HG03442 (cell line): ENCODE measurements at regions not wholly inside any gene's neighbourhood (a gene's known extent, or its start where the extent isn't known, plus 50 kb on each side); places are given as distances from the start of the nearest gene placed in this dataset.
"Not testable (repeated sequence)": the region's sequence is repeated elsewhere in the genome, so short reads cannot be mapped to it uniquely, and the experiment has no call there.

Source experiments
- ATAC-seq: cut with Tn5 transposase; IDR thresholded peaks from one replicate; pipeline ENCODE4 v1.9.1; 2021; ENCODE audit warnings: mild to moderate bottlenecking, moderate library complexity; ENCODE audit not compliant: unreplicated experiment

DNA sequence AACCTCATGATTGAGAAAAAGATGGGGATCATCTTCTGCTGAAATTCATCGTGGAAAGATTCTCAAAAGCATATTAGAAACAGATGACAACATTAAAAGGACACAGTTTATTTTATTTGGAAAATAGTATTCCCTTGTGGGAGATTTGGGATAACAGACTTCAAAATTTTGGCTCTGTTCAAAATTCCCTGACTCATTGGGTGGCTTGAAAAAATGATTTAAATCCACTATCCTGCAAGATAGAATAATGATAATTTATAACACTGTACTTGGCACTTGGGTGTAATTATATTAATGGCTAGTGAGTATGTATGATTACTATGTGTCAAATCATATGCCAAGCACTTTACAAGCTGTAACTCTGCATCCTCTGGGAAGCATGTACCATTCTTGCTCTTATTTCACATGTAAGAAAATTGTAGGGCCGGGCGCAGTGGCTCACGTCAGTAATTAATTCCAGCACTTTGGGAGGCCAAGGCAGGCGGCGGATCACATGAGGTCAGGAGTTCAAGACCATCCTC, 128.8 kb downstream of the LMNTD1 start:
- no peak for ATAC-seq

GRCh38 chr12:25423355-25424050, 129.6 kb downstream of the LMNTD1 start:
- ATAC-seq = no peak

- ATAC-seq = no peak
These were observed 130.8 kb downstream of the LMNTD1 start for GRCh38 chr12:25422241-25422640.

DNA sequence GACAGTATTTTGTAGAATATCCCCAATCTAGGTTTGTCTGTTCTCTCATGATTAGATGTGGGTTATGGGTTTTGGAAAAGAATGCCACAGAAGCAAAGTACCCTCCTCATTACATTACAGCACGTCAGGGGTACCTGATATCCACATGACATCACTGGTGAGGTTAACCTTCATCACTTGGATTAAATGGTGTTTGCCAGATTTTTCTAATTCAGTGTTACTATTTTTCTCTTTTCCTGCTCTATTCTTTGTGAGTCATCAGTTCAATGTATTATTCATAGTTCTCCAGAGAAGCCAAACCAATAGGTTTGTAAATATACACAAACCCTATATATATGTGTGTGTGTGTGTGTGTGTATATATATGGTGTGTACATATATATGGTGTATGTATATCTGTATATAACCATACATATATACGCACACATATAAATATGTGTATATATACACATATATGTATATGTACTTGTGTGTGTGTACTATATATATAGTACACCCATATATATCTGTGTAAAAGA, 131.4 kb downstream of the LMNTD1 start:
- no peak for ATAC-seq

DNA sequence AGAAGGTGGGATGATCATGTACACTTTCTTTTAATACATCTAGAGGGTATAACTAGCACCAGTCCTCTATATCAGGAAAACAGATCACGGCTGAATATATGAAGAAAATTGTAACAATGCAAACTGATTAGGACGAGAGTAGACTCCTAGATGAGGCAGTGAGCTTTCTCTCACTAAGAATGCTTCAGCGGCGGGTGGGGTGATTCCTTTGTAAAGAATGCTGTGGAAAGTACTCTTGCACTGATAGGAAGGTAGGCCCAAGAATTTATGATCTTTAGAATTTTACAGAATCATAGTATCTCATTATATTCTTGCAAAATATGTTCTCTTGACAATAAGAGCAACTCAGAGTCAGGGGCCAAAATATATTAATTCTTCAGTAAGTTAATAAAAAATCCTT, 133.0 kb downstream of the LMNTD1 start:
- no peak for ATAC-seq

DNA sequence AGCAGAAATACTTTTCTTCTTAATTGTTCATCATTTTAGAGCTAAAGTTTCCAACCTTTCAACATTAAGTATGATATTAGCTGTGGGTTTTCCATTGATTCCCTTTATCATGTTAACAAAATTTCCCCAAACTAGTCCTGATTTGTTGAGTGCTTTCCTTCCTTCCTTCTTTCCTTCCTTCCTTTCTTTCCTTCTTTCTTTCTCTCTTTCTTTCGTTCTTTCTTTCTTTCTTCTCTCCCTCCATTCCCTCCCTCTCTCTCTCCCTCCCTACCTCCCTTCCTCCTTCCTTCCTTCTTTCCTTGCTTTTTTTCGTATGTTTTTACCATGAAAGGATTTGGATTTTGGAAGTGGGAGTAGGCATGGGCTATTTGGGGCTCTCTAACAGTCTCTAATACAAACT, 133.5 kb downstream of the LMNTD1 start:
- ATAC-seq = no peak

DNA sequence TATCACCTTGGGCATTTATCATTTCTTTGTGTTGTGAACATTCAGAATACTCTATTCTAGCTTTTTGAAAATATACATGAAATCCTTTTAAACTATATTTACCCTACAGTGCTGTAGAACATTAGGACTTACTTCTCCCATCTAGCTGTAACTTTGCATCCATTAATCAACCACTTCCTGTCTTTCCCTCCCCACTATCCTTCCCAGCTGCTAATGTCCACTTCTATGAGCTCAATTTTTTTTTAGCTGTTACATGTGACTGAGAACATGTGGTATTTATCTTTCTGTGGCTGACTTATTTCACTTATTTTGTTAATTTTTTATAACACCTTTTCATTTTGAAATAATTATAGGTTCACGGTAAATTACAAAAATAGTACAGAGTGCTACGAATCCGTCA, 136.0 kb downstream of the LMNTD1 start:
- ATAC-seq = no peak

DNA sequence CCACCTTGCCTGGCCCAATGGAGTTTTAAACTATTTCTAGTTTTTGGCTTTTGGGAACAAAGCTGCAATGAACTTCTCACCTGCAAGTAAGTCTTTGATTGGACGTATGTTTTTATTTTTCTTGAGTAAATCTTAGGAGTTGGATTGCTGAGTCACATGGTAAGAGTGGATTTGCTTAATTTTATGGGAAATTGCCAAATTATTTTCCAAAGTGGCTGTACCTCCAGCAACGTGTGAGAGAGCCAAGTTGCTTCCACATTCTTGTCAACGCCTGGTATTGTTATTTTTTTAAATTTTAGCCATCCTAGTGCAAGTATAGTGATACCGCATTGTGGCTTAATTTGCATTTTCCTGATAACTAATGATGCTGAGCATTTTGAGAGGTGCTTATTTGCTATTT, 136.6 kb downstream of the LMNTD1 start:
- no peak for ATAC-seq

- ATAC-seq = no peak
These were observed 138.1 kb downstream of the LMNTD1 start for GRCh38 chr12:25415004-25415403.

- ATAC-seq = no peak
These were observed 140.3 kb downstream of the LMNTD1 start for GRCh38 chr12:25412735-25413134.

DNA sequence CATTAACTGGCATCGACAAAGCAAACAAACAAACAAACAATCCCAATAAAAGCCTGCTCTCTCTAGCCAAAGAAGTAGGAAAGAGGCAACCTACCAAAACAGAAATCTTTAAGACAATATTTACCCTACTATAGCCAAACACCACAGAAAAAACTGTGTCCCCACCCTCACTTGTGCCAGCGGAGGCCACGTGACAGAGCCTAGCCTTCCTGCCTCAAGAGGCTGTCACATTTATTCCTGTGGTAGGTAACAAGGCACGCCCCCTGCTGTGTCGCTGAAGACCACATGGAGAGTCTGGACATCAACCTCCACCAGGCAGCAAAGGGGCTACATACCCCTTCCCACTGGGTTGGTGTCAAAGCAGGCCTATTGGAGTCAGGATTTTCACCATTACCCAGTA, 148.1 kb downstream of the LMNTD1 start:
- ATAC-seq = no peak

DNA sequence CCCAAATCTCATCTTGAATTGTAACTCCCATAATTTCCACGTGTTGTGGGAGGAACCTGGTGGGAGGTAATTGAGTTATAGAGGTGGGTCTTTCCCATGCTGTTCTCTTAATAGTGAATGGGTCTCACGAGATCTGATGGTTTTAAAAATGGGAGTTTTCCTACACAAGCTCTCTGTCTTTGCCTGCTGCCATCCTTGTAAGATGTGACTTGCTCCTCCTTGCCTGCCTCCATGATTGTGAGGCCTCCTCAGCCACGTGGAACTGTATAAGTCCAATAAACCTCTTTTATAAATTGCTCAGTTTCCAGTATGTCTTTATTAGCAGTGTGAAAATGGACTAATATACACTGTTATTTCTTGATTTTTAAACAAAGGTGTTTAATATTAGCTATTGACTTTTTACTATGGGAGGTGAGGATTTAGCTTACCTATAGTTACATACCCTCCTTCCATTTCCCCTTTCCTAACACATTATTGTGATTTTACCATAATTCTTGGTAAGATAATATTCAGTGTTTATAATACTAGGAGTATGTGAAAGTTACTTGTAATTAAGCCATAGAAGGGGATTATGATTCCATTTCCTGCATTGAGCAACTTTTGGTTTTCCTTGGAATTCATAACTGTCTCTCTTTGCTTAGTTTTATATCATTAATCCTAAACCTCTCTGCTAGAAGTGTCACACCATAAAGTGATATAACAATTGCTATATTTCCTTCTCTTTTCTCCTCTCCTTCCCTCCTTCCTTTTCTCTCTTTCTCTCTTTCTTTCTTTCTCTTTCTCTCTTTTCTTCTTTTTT, 151.0 kb upstream of the KRAS start:
- no peak for ATAC-seq

DNA sequence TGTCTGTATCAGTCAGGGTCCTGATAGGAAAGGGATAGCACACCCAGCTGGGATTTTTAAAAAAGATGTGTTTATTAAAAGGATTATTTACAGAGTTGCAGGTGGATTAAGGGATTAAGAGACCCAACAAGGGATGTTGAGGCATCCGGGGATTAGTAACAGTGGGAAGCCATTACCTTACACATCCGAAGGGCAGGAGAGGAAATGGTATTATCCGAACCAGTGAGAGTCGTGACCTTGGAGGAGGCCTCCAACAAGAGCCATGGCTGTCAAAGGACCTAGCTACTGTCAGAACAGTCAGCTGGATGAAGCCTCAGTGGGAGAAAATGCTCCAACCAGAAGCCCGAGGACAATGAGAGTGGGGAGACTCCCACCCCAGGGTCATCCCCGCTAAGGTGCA, 146.3 kb upstream of the KRAS start:
- no peak for ATAC-seq

DNA sequence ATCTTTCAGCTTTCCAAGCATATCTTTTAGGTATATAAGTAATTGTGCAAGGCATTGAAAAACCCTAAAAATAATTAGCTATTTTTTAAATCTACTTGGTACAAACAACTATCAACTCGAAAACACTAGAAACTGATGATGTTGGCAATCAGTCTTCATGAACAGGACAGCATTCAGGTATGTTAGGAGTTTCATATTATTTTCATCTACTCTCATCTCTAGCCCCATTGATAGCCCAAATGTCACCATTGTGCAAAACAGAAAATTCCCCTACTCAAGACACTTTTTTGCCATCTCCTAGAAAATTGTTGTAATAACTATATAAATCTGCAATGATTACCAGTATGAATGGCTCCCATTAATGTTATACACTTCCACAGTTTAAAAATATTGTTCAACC, 144.5 kb upstream of the KRAS start:
- ATAC-seq = no peak

DNA sequence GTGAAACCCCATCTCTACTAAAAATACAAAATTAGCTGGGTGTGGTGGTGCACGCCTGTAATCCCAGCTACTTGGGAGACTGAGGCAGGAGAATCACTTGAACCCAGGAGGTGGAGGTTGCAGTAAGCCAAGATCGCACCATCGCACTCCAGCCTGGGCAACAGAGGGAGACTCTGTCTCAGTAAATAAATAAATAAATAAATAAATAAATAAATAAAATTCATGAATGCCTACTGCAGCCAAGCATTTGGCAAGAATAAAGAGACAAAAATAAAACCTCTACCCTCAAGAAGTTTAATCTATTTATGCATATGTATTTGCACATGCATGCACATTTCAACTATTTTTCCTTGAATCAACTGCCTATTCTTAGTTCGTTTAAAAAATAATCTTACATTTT, 144.0 kb upstream of the KRAS start:
- ATAC-seq = not testable (repeated sequence)

- no peak for ATAC-seq
These were observed 143.3 kb upstream of the KRAS start for GRCh38 chr12:25394025-25394424.

DNA sequence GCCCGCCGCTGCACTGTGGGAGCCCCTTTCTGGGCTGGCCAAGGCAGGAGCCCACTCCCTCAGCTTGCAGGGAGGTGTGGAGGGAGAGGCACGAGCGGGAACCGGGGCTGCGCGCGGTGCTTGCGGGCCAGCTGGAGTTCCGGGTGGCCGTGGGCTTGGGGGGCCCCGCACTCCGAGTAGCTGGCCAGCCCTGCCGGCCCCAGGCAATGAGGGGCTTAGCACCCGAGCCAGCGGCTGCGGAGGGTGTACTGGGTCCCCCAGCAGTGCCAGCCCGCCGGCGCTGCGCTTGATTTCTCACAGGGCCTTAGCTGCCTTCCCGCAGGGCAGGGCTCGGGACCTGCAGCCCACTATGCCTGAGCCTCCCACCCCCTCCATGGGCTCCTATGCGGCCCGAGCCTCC, 140.6 kb upstream of the KRAS start:
- ATAC-seq = not testable (repeated sequence)

DNA sequence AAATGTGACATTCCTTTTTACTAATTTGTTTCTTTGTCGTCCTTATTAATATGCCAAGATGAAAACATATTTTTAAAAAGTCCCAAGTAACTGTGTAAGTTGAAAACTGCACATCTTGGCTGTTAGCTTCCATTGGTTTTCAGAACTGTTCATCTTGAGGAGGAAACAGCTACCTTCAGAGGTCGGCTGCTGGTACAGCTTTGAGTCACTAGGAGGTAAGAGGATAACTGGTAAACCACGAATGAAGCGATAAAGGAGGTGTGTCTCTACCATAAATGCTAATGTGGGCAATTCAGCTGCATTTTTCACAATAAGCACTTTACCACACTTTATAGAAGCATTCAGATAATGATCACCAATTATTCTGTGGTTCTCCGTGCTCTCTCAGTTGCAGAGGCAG, 137.5 kb upstream of the KRAS start:
- no peak for ATAC-seq

DNA sequence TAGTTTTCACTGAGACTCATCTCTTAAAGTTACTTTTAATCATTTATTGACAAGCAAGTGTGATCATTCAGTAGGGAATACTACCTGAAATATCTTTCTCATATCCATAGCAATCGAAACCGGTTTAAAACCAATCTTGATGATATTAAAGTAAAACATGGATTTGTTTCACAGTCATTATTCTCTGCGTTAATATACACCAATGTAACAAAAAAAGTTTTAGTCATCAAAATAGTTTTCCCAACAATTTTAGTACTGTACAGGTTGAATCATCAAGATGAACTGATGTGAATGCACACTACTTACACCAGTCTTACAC, 137.0 kb upstream of the KRAS start:
- ATAC-seq = no peak

DNA sequence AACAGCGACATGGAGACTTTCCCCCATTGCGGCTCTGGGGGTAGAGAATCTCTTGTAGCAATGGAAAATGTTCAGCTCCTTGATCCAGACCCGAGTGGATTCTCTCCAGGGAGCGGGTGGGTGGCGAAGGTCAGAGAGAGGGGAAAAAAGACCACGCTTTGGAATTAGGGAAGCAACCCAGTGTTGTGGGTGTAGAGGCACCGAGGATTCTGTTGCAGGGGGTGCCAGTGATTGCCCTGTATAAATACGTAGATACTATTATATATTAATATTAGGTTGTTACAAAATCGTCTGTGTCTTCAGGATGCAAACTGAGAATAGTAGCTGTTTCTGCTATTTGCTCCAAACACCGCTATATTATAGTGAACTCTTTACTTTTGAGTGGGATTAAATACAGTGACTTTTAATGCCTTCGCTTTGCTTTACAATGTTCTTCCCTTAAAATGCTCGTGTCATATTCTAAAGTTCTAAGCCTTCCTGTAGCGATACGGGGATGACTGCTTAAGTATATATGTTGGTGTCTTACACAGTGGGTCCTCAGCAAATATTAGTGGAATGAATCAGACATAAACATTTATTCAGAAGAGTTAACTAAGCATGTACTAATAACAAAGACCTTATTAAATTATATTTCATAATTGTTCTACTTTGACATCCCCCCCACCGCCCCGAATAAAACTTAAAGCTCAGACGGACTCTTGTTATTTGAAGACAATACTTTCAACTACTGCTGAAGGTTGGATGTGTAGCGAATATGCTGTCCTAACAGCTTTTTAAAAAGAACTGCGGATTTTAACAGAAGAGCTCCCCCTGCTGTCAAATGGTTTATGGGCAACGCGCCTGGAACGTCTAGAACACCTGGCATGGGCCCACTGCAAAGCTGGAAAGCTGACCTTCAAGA, 136.4 kb upstream of the KRAS start:
- ATAC-seq = no peak

GRCh38 chr12:25384893-25385248, 134.1 kb upstream of the KRAS start:
- no peak for ATAC-seq
